HG02870 (cell line): ENCODE measurements at regions not wholly inside any gene's neighbourhood (a gene's known extent, or its start where the extent isn't known, plus 50 kb on each side); places are given as distances from the start of the nearest gene placed in this dataset.

ENCODE experiments used
- ATAC-seq: cut with Tn5 transposase; IDR thresholded peaks from one replicate; pipeline ENCODE4 v1.9.1; 2021; ENCODE audit warnings: mild to moderate bottlenecking, moderate library complexity; ENCODE audit not compliant: unreplicated experiment

GRCh38 chr5:111676926-111677415, 80.0 kb downstream of the NREP start:
- no peak for ATAC-seq

- ATAC-seq: no peak
Observed at GRCh38 chr5:111676466-111676865, 80.5 kb downstream of the NREP start.

GRCh38 chr5:111675201-111675934, 81.6 kb downstream of the NREP start:
- ATAC-seq: no peak

GRCh38 chr5:111673891-111674626, 82.9 kb downstream of the NREP start:
- no peak for ATAC-seq

- ATAC-seq: no peak
Observed at GRCh38 chr5:111672099-111672498, 84.9 kb downstream of the NREP start.

GRCh38 chr5:111670826-111671492, 86.0 kb downstream of the NREP start:
- ATAC-seq: no peak

- ATAC-seq: no peak
Observed at GRCh38 chr5:111668477-111669414, 88.2 kb downstream of the NREP start.

GRCh38 chr5:111667128-111667736, 89.8 kb downstream of the NREP start:
- peak; percentile 50 for ATAC-seq

- no peak for ATAC-seq
Observed at GRCh38 chr5:111656580-111656979, 100.4 kb downstream of the NREP start.

GRCh38 chr5:111655169-111655924, 101.6 kb downstream of the NREP start:
- ATAC-seq: no peak

- no peak for ATAC-seq
Observed at GRCh38 chr5:111653408-111653807, 103.6 kb downstream of the NREP start.

- ATAC-seq: no peak
Observed at GRCh38 chr5:111649516-111649915, 107.5 kb downstream of the NREP start.

- ATAC-seq: no peak
Observed at GRCh38 chr5:111645303-111645838, 111.6 kb downstream of the NREP start.

- ATAC-seq: no peak
Observed at GRCh38 chr5:111643499-111643898, 113.5 kb downstream of the NREP start.

GRCh38 chr5:111641533-111642233, 115.3 kb downstream of the NREP start:
- ATAC-seq: no peak

GRCh38 chr5:111639912-111640311, 117.1 kb downstream of the NREP start:
- ATAC-seq: no peak

GRCh38 chr5:111636736-111637135, 120.3 kb downstream of the NREP start:
- ATAC-seq: no peak

- no peak for ATAC-seq
Observed at GRCh38 chr5:111635916-111636570, 121.0 kb downstream of the NREP start.
